ENCODE measurements at regions not wholly inside any gene's neighbourhood (a gene's known extent, or its start where the extent isn't known, plus 50 kb on each side); places are given as distances from the start of the nearest gene placed in this dataset.

GRCh38 chr13:37375724-37376123 lies 222.8 kb downstream of the POSTN start:
- Mint-ChIP-seq H3K27me3 (no peaks in the 10 kb centered on the region), H3K9me3 (ENCODE audit: low read depth) (no peaks in the 10 kb centered on the region), H3K4me1 (no peaks in the 10 kb centered on the region), H3K27ac (no peak overlapping the region), H3K4me3 (no peak overlapping the region), H3K36me3 (ENCODE audit: low read depth) (no peaks in the 10 kb centered on the region)
- ATAC-seq (no peak), DNase-seq (no peak)
- ChIA-PET POLR2A (no interaction called here), CTCF (no interaction called here)
- intact Hi-C loops (cut with DNase I, micrococcal nuclease), result no loop called here

GRCh38 chr13:37375071-37375470 lies 223.5 kb downstream of the POSTN start:
- no peak overlapping the region for H3K4me3 Mint-ChIP-seq
- ATAC-seq (no peak), DNase-seq (no peak)
- no peaks in the 10 kb centered on the region for H3K27me3 Mint-ChIP-seq
- no peaks in the 10 kb centered on the region for H3K9me3 Mint-ChIP-seq (ENCODE audit: low read depth)
- ChIA-PET POLR2A (no interaction called here), CTCF (no interaction called here)
- H3K36me3 Mint-ChIP-seq (ENCODE audit: low read depth), result no peaks in the 10 kb centered on the region
- no peaks in the 10 kb centered on the region for H3K4me1 Mint-ChIP-seq
- intact Hi-C loops (cut with DNase I, micrococcal nuclease), result no loop called here
- H3K27ac Mint-ChIP-seq, result no peak overlapping the region

DNA sequence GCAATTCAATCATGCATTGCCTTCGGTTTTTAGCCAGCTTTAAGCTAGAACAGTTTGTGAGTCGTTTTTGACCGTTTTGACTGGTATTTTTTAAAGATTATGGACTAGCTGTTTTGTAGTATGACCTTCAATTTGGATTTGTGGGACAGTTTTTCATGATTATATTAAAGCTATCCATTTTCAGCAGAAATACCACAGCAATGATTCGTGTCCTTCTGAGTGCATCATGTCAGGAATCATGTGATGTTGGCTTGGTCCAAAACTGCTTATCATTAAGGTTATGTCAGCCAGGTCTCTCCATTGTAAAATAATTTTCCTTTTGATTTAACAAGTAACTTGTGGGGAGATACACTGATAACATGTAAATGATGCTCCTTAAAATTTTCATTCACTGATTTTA lies 229.0 kb downstream of the POSTN start:
- Mint-ChIP-seq H3K4me1 (no peaks in the 10 kb centered on the region), H3K27ac (no peak overlapping the region), H3K36me3 (ENCODE audit: low read depth) (no peaks in the 10 kb centered on the region), H3K9me3 (ENCODE audit: low read depth) (no peaks in the 10 kb centered on the region), H3K4me3 (no peak overlapping the region), H3K27me3 (no peaks in the 10 kb centered on the region)
- CTCF ChIA-PET, result interaction anchor here (1.0 kb wide), 1 partner anchor 81 kb away, joined by 6 read pairs; no protein-coding TSS in a partner anchor
- intact Hi-C loops (cut with DNase I, micrococcal nuclease), result no loop called here
- POLR2A ChIA-PET, result no interaction called here
- ATAC-seq (no peak), DNase-seq (no peak)

DNA sequence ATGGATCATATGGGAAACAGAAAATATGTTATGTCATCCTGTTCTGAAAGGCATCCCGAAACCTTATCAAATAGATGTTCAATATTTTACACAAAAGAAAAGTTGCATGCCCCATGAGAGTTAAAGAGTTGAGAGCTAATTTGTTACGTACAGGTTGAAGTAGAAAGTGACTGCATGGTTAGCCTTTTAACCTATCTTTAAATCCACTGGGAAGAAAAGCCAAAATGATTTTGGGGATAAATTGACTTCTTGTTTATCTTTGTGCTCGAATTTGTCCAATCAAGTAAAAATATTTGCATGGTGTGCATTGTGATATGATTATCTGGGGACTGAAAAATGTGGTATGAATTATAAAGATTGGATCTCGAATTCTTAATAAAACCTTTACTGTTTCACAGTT lies 230.1 kb downstream of the POSTN start:
- no peak for ATAC-seq
- Mint-ChIP-seq H3K9me3 (ENCODE audit: low read depth) (no peaks in the 10 kb centered on the region), H3K36me3 (ENCODE audit: low read depth) (no peaks in the 10 kb centered on the region), H3K4me1 (no peaks in the 10 kb centered on the region), H3K27ac (no peak overlapping the region), H3K4me3 (no peak overlapping the region), H3K27me3 (no peaks in the 10 kb centered on the region)
- no peak for DNase-seq
- POLR2A ChIA-PET, result no interaction called here
- CTCF ChIA-PET, result interaction anchor here (0.7 kb wide), 1 partner anchor 14 kb away, joined by 3 read pairs; no protein-coding TSS in a partner anchor
- intact Hi-C loops (cut with DNase I, micrococcal nuclease), result no loop called here

DNA sequence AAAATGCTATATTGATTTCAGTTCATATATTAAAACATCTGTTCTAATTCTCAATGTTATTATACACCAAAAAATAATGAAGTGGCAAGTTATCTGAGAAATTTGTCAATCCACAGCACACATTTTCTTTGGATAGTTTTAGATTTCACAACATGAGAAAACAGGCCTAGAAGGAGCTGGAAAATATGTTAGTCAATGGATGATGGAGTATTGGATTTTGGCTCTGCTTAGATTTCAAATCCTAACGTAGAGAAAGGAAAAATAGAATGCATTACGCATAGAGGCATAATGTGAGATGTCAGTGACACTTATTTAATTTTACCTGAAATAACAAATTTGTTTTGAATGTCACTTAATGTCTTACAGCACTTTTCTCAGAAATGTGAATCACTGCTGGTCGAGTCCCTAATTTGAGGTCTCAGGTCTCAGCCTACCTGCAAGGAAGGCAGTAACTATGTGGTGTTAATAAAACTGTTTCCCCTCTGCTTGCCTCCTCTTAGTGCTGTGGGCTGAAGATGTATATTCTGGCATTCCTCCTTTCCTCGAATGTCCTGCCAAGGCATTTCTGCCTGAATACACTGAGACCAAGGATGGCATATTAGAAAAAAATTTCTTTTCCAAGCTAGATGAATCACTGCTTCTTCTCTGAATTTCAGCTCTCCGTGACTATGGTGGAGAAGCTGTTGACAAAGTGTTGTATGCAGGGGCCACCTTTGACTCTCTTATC lies 232.4 kb downstream of the POSTN start:
- no peak overlapping the region for H3K27ac Mint-ChIP-seq
- CTCF ChIA-PET, result no interaction called here
- no peaks in the 10 kb centered on the region for H3K36me3 Mint-ChIP-seq (ENCODE audit: low read depth)
- no peak overlapping the region for H3K4me3 Mint-ChIP-seq
- POLR2A ChIA-PET, result no interaction called here
- intact Hi-C loops (cut with DNase I, micrococcal nuclease), result no loop called here
- no peak for ATAC-seq
- no peaks in the 10 kb centered on the region for H3K9me3 Mint-ChIP-seq (ENCODE audit: low read depth)
- DNase-seq, result no peak
- H3K27me3 Mint-ChIP-seq, result no peaks in the 10 kb centered on the region
- no peaks in the 10 kb centered on the region for H3K4me1 Mint-ChIP-seq

GRCh38 chr13:37365496-37365895 lies 233.1 kb downstream of the POSTN start:
- ChIA-PET POLR2A (no interaction called here), CTCF (no interaction called here)
- no peaks in the 10 kb centered on the region for H3K27me3 Mint-ChIP-seq
- intact Hi-C loops (cut with DNase I, micrococcal nuclease), result no loop called here
- H3K36me3 Mint-ChIP-seq (ENCODE audit: low read depth), result no peaks in the 10 kb centered on the region
- no peak overlapping the region for H3K4me3 Mint-ChIP-seq
- no peak overlapping the region for H3K27ac Mint-ChIP-seq
- no peak for ATAC-seq
- DNase-seq, result no peak
- H3K4me1 Mint-ChIP-seq, result no peaks in the 10 kb centered on the region
- H3K9me3 Mint-ChIP-seq (ENCODE audit: low read depth), result no peaks in the 10 kb centered on the region

GRCh38 chr13:37364956-37365355 lies 233.6 kb downstream of the POSTN start:
- intact Hi-C loops (cut with DNase I, micrococcal nuclease), result no loop called here
- Mint-ChIP-seq H3K27ac (no peak overlapping the region), H3K4me1 (no peaks in the 10 kb centered on the region), H3K36me3 (ENCODE audit: low read depth) (no peaks in the 10 kb centered on the region), H3K4me3 (no peak overlapping the region), H3K27me3 (no peaks in the 10 kb centered on the region), H3K9me3 (ENCODE audit: low read depth) (no peaks in the 10 kb centered on the region)
- POLR2A ChIA-PET, result no interaction called here
- ATAC-seq, result no peak
- CTCF ChIA-PET, result interaction anchor here (0.9 kb wide), 1 partner anchor 245 kb away, joined by 4 read pairs; no protein-coding TSS in a partner anchor
- DNase-seq, result no peak

- Mint-ChIP-seq H3K27me3 (no peaks in the 10 kb centered on the region), H3K4me3 (no peak overlapping the region), H3K9me3 (ENCODE audit: low read depth) (no peaks in the 10 kb centered on the region), H3K4me1 (no peaks in the 10 kb centered on the region), H3K36me3 (ENCODE audit: low read depth) (no peaks in the 10 kb centered on the region), H3K27ac (no peak overlapping the region)
- POLR2A ChIA-PET, result no interaction called here
- CTCF ChIA-PET, result no interaction called here
- DNase-seq (no peak), ATAC-seq (no peak)
- intact Hi-C loops (cut with DNase I, micrococcal nuclease), result no loop called here
These were observed 234.6 kb downstream of the POSTN start for GRCh38 chr13:37364007-37364406.

- Mint-ChIP-seq H3K4me1 (no peaks in the 10 kb centered on the region), H3K27ac (no peak overlapping the region), H3K9me3 (ENCODE audit: low read depth) (no peaks in the 10 kb centered on the region), H3K27me3 (peaks cover 2% of the 10 kb centered on the region), H3K4me3 (no peak overlapping the region), H3K36me3 (ENCODE audit: low read depth) (no peaks in the 10 kb centered on the region)
- no peak for ATAC-seq
- POLR2A ChIA-PET, result no interaction called here
- DNase-seq, result no peak
- CTCF ChIA-PET, result no interaction called here
- intact Hi-C loops (cut with DNase I, micrococcal nuclease), result no loop called here
These were observed 237.0 kb downstream of the POSTN start for GRCh38 chr13:37361608-37362007.

GRCh38 chr13:37360556-37360955 lies 238.0 kb downstream of the POSTN start:
- intact Hi-C loops (cut with DNase I, micrococcal nuclease), result no loop called here
- ChIA-PET CTCF (no interaction called here), POLR2A (no interaction called here)
- no peaks in the 10 kb centered on the region for H3K4me1 Mint-ChIP-seq
- no peak for DNase-seq
- H3K36me3 Mint-ChIP-seq (ENCODE audit: low read depth), result no peaks in the 10 kb centered on the region
- H3K27me3 Mint-ChIP-seq, result peaks cover 2% of the 10 kb centered on the region
- no peak overlapping the region for H3K27ac Mint-ChIP-seq
- H3K4me3 Mint-ChIP-seq, result no peak overlapping the region
- H3K9me3 Mint-ChIP-seq (ENCODE audit: low read depth), result no peaks in the 10 kb centered on the region
- no peak for ATAC-seq

DNA sequence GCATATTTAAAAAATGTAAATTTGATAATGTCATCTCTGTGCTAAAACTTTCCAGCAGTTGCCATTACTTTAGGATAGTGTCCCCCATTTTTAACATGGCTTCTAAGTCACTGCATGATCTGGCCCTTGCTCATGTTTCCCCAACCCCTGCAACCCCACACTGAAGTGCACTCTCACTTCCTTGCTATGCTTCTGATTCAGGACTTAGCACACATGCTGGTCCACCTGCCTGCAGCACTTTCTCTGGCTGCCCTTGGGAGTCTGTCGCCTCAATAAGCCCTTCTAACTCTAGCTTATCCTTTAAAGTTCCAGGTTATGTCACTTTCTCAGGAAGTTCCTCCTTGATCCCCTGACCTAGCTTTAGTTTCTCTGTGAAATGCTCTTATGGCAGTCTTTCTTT lies 241.0 kb downstream of the POSTN start:
- CTCF ChIA-PET, result no interaction called here
- Mint-ChIP-seq H3K27me3 (peaks cover 4% of the 10 kb centered on the region), H3K4me3 (no peak overlapping the region), H3K9me3 (ENCODE audit: low read depth) (no peaks in the 10 kb centered on the region), H3K4me1 (no peaks in the 10 kb centered on the region), H3K36me3 (ENCODE audit: low read depth) (no peaks in the 10 kb centered on the region), H3K27ac (no peak overlapping the region)
- intact Hi-C loops (cut with DNase I, micrococcal nuclease), result no loop called here
- ATAC-seq, result no peak
- DNase-seq, result no peak
- POLR2A ChIA-PET, result no interaction called here

GRCh38 chr13:37353911-37354310 lies 244.7 kb downstream of the POSTN start:
- no peak for DNase-seq
- no peak for ATAC-seq
- POLR2A ChIA-PET, result no interaction called here
- Mint-ChIP-seq H3K4me1 (no peaks in the 10 kb centered on the region), H3K36me3 (ENCODE audit: low read depth) (no peaks in the 10 kb centered on the region), H3K9me3 (ENCODE audit: low read depth) (no peaks in the 10 kb centered on the region), H3K27ac (no peak overlapping the region), H3K4me3 (no peak overlapping the region), H3K27me3 (peaks cover 4% of the 10 kb centered on the region)
- intact Hi-C loops (cut with DNase I, micrococcal nuclease), result no loop called here
- CTCF ChIA-PET, result no interaction called here

GRCh38 chr13:37351211-37351610 lies 245.7 kb upstream of the CSNK1A1L start:
- Mint-ChIP-seq H3K9me3 (ENCODE audit: low read depth) (no peaks in the 10 kb centered on the region), H3K36me3 (ENCODE audit: low read depth) (no peaks in the 10 kb centered on the region), H3K4me1 (no peaks in the 10 kb centered on the region), H3K4me3 (no peak overlapping the region), H3K27me3 (peaks cover 3% of the 10 kb centered on the region), H3K27ac (no peak overlapping the region)
- intact Hi-C loops (cut with DNase I, micrococcal nuclease), result no loop called here
- no peak for ATAC-seq
- ChIA-PET CTCF (no interaction called here), POLR2A (no interaction called here)
- DNase-seq, result no peak
